ENCODE measurements at regions not wholly inside any gene's neighbourhood (a gene's known extent, or its start where the extent isn't known, plus 50 kb on each side); places are given as distances from the start of the nearest gene placed in this dataset.
A peak's percentile ranks its signal among the peaks of the same experiment; 100 is the strongest.

GRCh38 chr18:73852789-73853549, 294.7 kb downstream of the FBXO15 start:
- TF ChIP-seq ZFX (IDR thresholded peaks at IDR 0.05) (no peak), CTCF (conservative IDR thresholded peaks at IDR 0.05) (no peak)
- H3K27ac ChIP-seq, result 0 out of 2 replicates have a peak overlapping the region, but pooled peaks have one; percentile 12

- H3K27ac ChIP-seq, result no peak overlapping the region
- TF ChIP-seq ZFX (IDR thresholded peaks at IDR 0.05) (no peak), CTCF (conservative IDR thresholded peaks at IDR 0.05) (no peak)
Observed at GRCh38 chr18:73850782-73851181, 296.9 kb downstream of the FBXO15 start.

GRCh38 chr18:73848656-73849055, 299.0 kb downstream of the FBXO15 start:
- H3K27ac ChIP-seq, result no peak overlapping the region; the same call in 1 of the 2 replicates
- no peak for TF ChIP-seq CTCF (conservative IDR thresholded peaks at IDR 0.05)
- TF ChIP-seq ZFX (IDR thresholded peaks at IDR 0.05), result no peak

- no peak for TF ChIP-seq ZFX (IDR thresholded peaks at IDR 0.05)
- TF ChIP-seq CTCF (conservative IDR thresholded peaks at IDR 0.05), result no peak
- no peak overlapping the region; the same call in 1 of the 2 replicates for H3K27ac ChIP-seq
Observed at GRCh38 chr18:73843455-73843854, 304.2 kb downstream of the FBXO15 start.

DNA sequence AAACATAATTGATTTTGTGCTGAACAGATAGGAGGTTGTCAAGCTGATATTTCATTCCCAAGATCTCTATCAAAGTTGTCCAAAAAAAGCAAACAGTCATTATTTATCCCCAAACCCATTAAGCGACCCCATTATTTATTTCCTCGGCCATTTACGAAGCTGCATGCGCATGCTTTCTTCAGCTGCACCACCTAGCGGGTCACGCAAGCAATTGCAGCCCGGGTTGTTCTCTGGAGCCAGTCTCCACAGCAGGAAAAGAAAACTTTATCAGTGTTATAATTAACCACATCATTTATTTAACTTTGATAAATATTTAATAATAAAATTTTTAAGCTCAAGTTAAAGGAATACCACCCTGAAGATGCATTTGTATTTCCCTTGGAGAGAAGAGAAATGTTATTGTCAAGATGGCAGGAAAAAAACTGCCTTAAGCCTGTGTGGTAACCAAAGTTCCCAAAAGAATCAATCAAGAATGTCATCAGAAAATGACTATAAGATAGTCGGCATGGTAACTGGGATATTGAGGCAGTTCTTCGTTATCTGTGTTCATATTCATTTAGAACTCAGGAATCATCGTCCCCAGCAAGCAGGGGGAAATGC, 304.7 kb downstream of the FBXO15 start:
- TF ChIP-seq CTCF (conservative IDR thresholded peaks at IDR 0.05) (peak; percentile 95), ZFX (IDR thresholded peaks at IDR 0.05) (no peak)
- H3K27ac ChIP-seq, result no peak overlapping the region

DNA sequence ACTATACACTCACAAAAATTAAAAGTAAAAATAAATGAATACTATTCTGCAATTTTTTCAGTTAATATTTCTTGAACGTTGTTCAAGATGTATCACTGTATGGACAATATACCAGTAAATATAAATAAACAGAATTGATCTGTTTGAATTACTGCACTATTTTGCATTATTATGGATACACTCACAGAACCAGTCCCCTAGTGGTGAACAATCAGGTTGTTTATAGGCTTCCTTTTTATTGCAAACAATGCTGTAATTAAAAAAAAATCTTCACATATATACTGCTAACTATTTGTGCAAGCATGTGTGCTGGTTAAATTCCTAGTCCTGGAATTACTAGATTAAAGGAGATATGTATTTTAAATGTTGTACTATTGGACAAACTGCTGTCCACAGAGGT, 306.0 kb downstream of the FBXO15 start:
- H3K27ac ChIP-seq, result no peak overlapping the region
- peak; percentile 22 for TF ChIP-seq CTCF (conservative IDR thresholded peaks at IDR 0.05)
- no peak for TF ChIP-seq ZFX (IDR thresholded peaks at IDR 0.05)

- TF ChIP-seq ZFX (IDR thresholded peaks at IDR 0.05) (no peak), CTCF (conservative IDR thresholded peaks at IDR 0.05) (no peak)
- H3K27ac ChIP-seq, result peak overlapping the region; percentile 17; the same call in 1 of the 2 replicates
Observed at GRCh38 chr18:73840319-73840945, 307.2 kb downstream of the FBXO15 start.

Data from C4-2B (cell line).